ENCODE measurements at regions not wholly inside any gene's neighbourhood (a gene's known extent, or its start where the extent isn't known, plus 50 kb on each side); places are given as distances from the start of the nearest gene placed in this dataset.
"Not testable (repeated sequence)": the region's sequence is repeated elsewhere in the genome, so short reads cannot be mapped to it uniquely, and the experiment has no call there.

DNA sequence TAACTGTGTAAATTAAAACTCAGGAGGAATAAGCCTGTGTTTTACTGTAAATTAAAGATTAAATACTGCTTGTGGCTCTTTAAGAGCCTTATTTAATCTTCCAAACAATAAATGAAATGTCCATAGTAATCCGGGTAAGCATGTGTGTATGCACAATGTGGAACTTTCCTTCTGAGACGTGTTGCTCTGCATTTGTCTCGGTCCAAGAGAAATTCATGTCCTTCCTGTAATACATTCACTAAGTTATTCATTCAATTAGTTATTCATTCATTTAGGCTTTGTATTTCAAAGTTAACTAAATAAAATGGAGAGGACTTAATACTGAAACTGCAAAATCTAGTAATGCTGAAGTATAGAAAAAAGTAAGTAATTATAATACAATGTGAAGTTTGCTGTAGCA is 2728.8 kb downstream of the PCDH7 start:
- H3K27ac Mint-ChIP-seq = no peak overlapping the region
- no peak overlapping the region for H3K4me3 Mint-ChIP-seq
- H3K36me3 Mint-ChIP-seq = no peaks in the 10 kb centered on the region
- H3K27me3 Mint-ChIP-seq = no peaks in the 10 kb centered on the region
- peaks cover 14% of the 10 kb centered on the region for H3K9me3 Mint-ChIP-seq
- H3K4me1 Mint-ChIP-seq = no peaks in the 10 kb centered on the region

DNA sequence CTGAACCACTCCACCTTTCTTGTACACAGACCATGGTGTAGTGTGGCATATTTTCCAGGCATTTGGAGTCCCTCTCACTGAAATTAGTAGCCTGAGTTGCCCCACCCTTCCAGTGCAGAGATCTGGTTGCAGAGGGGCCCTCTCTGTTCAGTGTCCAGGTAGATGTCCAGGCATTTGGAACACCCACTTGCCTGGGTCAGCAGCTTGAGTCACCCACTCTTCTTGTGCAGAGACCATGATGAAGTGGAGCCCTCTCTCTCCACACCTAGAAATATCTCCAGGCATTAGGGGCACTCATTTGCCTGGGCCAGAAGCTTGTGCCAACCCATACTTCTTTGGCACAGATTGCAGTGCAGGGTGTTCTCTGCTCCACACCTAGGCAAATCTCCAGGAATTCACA is 2733.3 kb downstream of the PCDH7 start:
- Mint-ChIP-seq H3K36me3 (no peaks in the 10 kb centered on the region), H3K27me3 (no peaks in the 10 kb centered on the region), H3K9me3 (peaks cover 9% of the 10 kb centered on the region), H3K27ac (no peak overlapping the region), H3K4me3 (no peak overlapping the region), H3K4me1 (no peaks in the 10 kb centered on the region)

DNA sequence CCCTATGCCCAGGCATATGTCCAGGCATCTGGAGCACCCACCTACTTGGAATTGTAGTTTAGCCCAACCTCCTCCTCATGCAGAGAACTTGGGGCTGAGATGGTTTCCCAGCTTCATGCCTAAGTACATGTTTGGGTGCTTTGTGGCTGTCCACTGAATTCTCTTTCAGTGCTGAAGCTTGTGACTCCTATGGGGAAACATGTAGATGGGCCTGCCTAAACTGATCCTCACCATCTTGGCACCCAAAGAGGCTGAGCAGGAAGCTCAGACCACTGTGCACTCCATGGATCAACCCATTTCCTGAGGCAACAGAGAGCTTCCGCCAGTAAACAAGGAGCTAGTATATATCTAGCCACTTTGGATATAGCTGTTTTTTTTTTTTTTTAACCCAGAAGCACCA is 2733.7 kb downstream of the PCDH7 start:
- H3K4me3 Mint-ChIP-seq = no peak overlapping the region
- H3K9me3 Mint-ChIP-seq = peaks cover 9% of the 10 kb centered on the region
- no peaks in the 10 kb centered on the region for H3K27me3 Mint-ChIP-seq
- no peaks in the 10 kb centered on the region for H3K4me1 Mint-ChIP-seq
- H3K27ac Mint-ChIP-seq = no peak overlapping the region
- H3K36me3 Mint-ChIP-seq = no peaks in the 10 kb centered on the region

DNA sequence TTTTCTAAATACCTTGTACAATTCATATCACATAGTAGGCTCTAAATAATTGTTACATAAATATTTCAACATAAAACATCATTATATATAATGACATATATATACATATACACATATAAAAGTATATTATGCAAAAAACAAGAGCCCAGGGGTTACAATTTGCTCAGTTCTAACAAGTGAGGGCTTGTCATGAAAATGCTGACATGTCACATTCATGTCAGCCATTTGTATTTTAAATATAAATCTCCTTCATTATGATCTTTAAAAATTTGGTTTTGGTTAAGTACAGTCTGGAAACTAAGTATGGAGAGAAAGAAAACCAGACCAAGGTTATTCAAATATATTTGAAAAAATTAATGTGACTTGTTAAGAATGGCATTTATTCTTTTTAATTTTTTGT is 2745.4 kb downstream of the PCDH7 start:
- Mint-ChIP-seq H3K27me3 (no peaks in the 10 kb centered on the region), H3K4me1 (no peaks in the 10 kb centered on the region), H3K9me3 (no peaks in the 10 kb centered on the region), H3K4me3 (no peak overlapping the region), H3K36me3 (no peaks in the 10 kb centered on the region), H3K27ac (no peak overlapping the region)

DNA sequence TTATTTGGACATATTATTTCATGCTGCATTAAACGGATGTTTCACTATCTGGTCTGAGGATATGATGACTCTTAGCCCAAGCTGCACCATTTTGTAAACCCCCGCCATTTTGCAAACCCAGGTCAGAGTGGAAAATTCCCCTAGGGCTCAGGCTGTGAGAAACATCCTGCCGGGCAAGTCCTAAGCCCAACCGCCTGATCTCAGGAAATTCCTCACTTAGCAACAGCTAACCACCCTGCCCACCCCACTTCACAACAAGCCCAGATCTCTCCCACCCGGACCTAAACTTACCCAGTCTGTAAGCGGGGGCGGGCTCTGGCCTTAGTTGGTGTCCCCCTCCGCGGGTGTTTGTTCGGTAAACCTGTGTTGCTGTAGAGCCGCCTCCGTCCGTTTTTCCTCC is 2747.1 kb downstream of the PCDH7 start:
- no peaks in the 10 kb centered on the region for H3K36me3 Mint-ChIP-seq
- H3K27ac Mint-ChIP-seq = no peak overlapping the region
- H3K4me3 Mint-ChIP-seq = no peak overlapping the region
- no peaks in the 10 kb centered on the region for H3K27me3 Mint-ChIP-seq
- no peaks in the 10 kb centered on the region for H3K9me3 Mint-ChIP-seq
- H3K4me1 Mint-ChIP-seq = no peaks in the 10 kb centered on the region

DNA sequence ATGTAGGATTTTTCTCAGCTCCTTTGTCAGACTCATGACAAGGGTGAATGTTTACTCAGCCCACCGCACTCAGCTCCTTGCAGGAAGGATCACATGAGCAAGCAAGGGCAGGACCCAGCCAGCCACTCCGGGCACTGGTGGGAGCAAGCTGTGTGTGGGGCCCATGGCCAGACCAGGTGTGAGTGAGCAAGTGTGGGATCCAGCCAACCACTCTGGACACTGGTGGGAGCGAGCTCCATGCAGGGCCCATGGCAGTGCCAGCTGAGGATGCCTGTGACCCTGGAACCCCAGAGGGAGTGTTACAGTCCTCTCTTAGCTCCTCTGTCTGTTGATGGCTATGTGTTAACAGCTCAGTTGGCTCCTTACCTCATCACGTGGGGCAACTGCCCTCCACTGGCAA is 2750.6 kb downstream of the PCDH7 start:
- H3K4me3 Mint-ChIP-seq = no peak overlapping the region
- H3K36me3 Mint-ChIP-seq = no peaks in the 10 kb centered on the region
- H3K27ac Mint-ChIP-seq = no peak overlapping the region
- no peaks in the 10 kb centered on the region for H3K27me3 Mint-ChIP-seq
- H3K4me1 Mint-ChIP-seq = no peaks in the 10 kb centered on the region
- H3K9me3 Mint-ChIP-seq = peaks cover 6% of the 10 kb centered on the region

DNA sequence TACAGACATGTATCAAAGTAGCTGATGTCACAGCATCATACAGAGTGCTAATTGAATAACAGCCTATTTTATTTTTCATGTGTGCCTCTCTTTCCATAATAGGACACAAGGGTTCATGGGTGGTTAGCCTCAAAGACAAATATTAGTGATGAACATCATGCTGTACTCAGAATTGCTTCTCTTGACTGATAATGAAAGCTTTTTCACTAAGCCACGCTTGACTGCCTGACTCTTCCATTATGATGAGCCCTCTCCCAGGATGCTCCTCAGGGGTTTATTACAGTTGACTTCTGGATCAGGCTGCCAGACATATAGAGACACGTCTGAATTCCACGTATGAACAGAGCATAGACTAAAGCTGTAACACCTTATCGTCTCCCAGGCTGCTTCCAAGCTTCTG is 2757.5 kb downstream of the PCDH7 start:
- Mint-ChIP-seq H3K4me3 (no peak overlapping the region), H3K4me1 (no peaks in the 10 kb centered on the region), H3K36me3 (no peaks in the 10 kb centered on the region), H3K27ac (no peak overlapping the region), H3K9me3 (peaks cover 6% of the 10 kb centered on the region), H3K27me3 (no peaks in the 10 kb centered on the region)

DNA sequence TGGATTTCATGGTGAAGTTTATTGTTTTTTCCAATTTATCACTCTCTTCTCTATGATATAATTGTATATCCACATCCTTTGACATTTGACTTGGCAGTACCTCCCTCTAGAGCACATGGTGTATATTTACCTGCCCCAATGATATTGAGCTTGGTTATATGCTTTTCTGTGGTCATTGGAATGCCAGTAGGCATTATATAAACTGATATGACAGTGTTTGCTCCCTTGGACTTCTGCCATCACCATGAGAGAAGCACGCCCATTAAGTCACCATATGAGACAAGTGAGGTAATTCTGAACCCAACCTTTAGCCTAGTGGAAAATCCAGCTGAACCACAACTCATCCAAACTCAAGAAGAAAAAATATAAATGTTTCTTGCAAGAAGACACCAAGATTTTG is 2761.5 kb downstream of the ARAP2 start:
- Mint-ChIP-seq H3K36me3 (no peaks in the 10 kb centered on the region), H3K4me1 (no peaks in the 10 kb centered on the region), H3K9me3 (peaks cover 11% of the 10 kb centered on the region), H3K27me3 (no peaks in the 10 kb centered on the region), H3K27ac (no peak overlapping the region), H3K4me3 (no peak overlapping the region)

DNA sequence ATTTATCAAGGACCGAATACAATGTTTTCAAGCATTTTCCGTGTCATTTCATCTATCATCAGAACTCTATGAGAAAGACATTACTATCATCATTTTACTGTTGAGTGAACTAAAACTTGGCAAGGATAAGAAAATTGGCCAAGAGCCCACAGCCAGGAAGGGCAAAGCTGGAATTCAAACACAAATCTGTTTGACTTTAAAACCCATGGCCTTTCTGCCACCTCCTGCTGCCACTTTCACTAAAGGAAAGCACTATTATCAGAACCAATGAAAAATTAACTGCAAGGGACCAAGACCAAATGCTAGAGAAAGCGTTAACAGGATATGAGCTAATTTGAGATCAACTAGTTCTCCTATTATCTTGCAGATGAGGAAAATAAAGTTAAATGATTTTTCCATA is 2759.2 kb downstream of the ARAP2 start:
- peaks cover 15% of the 10 kb centered on the region for H3K9me3 Mint-ChIP-seq
- no peak overlapping the region for H3K4me3 Mint-ChIP-seq
- no peak overlapping the region for H3K27ac Mint-ChIP-seq
- no peaks in the 10 kb centered on the region for H3K36me3 Mint-ChIP-seq
- H3K27me3 Mint-ChIP-seq = no peaks in the 10 kb centered on the region
- H3K4me1 Mint-ChIP-seq = no peaks in the 10 kb centered on the region

DNA sequence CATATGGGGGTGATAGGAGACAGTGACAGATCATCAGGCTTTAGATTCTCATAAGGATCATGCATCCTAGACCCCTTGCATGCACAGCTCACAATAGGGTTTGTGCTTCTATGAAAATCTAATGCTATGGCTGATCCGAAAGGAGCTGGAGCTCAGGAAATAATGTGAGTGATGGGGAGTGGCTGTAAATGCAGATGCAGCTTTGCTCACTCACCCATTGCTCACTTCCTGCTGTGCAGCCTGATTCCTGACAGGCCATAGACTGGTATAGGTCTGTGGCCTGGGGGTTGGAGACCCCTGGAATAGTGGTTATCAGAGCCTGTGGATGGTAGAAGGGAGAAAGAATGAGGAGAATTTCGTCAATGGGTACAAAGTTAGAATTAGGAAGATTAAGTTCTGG is 2751.1 kb downstream of the ARAP2 start:
- H3K27me3 Mint-ChIP-seq = no peaks in the 10 kb centered on the region
- peaks cover 4% of the 10 kb centered on the region for H3K9me3 Mint-ChIP-seq
- no peaks in the 10 kb centered on the region for H3K36me3 Mint-ChIP-seq
- no peak overlapping the region for H3K4me3 Mint-ChIP-seq
- H3K4me1 Mint-ChIP-seq = no peaks in the 10 kb centered on the region
- H3K27ac Mint-ChIP-seq = no peak overlapping the region

DNA sequence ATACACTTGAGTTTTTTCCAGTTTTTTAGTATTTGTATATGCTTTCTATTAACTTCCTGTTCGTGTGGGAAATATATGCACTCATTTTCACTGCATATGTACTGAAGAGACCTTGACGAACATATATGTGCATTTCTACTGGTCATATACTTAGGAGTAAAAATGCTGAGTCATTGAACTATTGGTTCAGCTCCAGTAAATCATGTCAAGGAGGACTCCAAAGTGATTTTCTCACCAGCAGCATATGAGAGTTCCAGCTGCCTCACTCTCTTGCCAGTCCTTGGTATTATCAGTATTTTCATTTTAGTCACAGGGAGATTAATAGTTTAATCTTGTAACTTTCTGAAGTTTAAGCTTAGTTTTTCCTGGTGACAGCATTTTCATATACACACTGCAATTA is 2750.2 kb downstream of the ARAP2 start:
- Mint-ChIP-seq H3K4me1 (no peaks in the 10 kb centered on the region), H3K4me3 (no peak overlapping the region), H3K9me3 (peaks cover 4% of the 10 kb centered on the region), H3K27ac (no peak overlapping the region), H3K27me3 (no peaks in the 10 kb centered on the region), H3K36me3 (no peaks in the 10 kb centered on the region)

DNA sequence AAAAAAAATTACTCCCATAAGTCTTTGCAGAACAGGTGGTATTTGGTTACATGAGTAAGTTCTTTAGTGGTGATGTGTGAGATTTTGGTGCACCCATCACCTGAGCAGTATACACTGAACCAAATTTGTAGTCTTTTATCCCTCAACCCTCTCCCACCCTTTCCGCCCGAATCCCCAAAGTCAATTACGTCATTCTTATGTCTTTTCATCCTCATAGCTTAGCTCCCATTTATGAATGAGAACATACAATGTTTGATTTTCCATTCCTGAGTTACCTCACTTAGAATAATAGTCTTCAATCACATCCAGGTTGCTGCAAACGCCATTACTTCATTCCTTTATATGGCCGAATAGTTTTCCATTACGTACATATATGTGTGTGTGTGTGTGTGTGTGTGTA is 2742.7 kb downstream of the ARAP2 start:
- not testable (repeated sequence) for H3K4me1 Mint-ChIP-seq, H3K27me3 Mint-ChIP-seq, H3K27ac Mint-ChIP-seq, H3K36me3 Mint-ChIP-seq, H3K4me3 Mint-ChIP-seq
- H3K9me3 Mint-ChIP-seq = peaks cover 18% of the 10 kb centered on the region

DNA sequence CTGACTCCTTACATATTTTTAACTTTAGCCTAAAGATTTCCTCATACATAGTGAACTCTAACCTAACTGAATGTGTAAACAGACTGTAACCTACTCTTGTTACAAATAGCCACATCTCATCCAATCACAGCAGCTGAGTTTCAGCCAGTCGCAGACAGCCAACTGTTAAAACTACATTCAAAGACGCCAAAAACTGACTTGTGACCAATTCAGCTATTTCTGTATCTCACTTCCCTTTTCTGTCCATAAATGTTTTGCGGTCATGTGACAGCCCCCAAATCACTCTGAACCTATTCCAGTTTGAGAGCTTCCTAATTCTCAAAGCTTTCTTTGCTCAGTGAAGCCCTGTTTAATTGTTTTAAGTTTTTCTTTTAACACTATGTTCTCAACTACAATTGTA is 2731.9 kb downstream of the ARAP2 start:
- Mint-ChIP-seq H3K27me3 (no peaks in the 10 kb centered on the region), H3K9me3 (peaks cover 4% of the 10 kb centered on the region), H3K27ac (no peak overlapping the region), H3K4me1 (no peaks in the 10 kb centered on the region), H3K36me3 (no peaks in the 10 kb centered on the region), H3K4me3 (no peak overlapping the region)

DNA sequence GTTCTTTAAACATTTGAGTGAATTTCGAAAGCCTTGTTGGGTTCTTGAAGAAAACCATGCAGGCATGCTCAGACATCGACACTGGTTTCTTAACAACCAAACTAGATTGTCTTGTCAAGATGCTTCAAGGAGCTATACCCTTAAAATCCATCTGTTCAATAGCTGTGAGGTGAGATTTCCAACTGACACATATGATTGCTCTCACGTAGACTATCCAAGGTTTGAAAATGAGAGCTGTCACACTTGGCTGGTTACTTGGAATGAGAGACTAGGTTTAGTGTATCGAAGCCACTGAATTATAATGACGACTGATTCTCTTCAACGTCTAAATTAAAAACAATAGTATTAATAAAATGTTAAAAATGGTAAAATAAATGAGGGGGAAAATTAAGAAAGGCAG is 2725.5 kb downstream of the ARAP2 start:
- H3K36me3 Mint-ChIP-seq = no peaks in the 10 kb centered on the region
- H3K9me3 Mint-ChIP-seq = peaks cover 8% of the 10 kb centered on the region
- no peaks in the 10 kb centered on the region for H3K27me3 Mint-ChIP-seq
- H3K4me3 Mint-ChIP-seq = no peak overlapping the region
- H3K27ac Mint-ChIP-seq = no peak overlapping the region
- H3K4me1 Mint-ChIP-seq = no peaks in the 10 kb centered on the region

DNA sequence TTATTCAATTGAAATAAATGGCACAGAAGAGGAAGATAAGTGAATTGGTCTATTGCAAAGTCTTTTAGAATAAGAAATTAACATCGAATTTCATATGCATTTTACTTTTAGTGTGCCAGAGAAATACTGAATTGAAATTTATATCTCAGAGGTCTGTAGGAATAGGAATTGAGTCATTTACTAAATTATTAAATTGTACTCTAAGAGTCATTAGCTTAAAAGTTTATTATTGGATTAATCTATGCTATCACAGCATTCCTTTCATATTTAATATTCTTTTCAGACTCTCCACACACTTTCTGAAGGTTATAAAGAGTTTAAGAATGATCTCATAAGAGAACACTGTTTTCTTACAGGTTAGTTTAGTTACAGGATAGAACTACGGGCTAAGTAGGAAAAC is 2711.5 kb downstream of the ARAP2 start:
- no peak overlapping the region for H3K27ac Mint-ChIP-seq

DNA sequence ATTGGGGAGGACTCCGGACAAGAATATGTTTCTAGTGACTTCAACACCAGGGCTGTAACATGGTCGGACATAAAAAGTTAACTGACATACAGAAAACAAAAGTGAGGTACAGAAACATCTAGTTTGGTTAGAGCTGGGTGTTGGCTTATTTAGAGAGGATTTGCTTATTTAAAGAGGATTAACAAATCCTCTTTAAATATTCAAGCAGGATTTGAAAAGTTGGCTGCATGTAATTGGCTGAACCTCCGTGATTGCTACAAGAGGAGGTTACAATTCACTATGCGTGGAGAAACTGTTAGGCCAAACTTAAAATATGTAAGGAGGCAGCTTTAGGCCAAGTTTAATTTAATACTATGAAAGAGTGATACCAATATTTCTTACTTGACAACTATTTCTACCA is 2707.4 kb downstream of the ARAP2 start:
- no peaks in the 10 kb centered on the region for H3K4me1 Mint-ChIP-seq
- H3K27me3 Mint-ChIP-seq = no peaks in the 10 kb centered on the region
- H3K4me3 Mint-ChIP-seq = no peak overlapping the region
- peaks cover 8% of the 10 kb centered on the region for H3K9me3 Mint-ChIP-seq
- no peaks in the 10 kb centered on the region for H3K36me3 Mint-ChIP-seq
- H3K27ac Mint-ChIP-seq = no peak overlapping the region

More for the DNA sequence above, 2711.5 kb downstream of the ARAP2 start:
- Mint-ChIP-seq H3K4me3 (no peak overlapping the region), H3K36me3 (no peaks in the 10 kb centered on the region), H3K27me3 (no peaks in the 10 kb centered on the region), H3K4me1 (no peaks in the 10 kb centered on the region), H3K9me3 (peaks cover 8% of the 10 kb centered on the region)

DNA sequence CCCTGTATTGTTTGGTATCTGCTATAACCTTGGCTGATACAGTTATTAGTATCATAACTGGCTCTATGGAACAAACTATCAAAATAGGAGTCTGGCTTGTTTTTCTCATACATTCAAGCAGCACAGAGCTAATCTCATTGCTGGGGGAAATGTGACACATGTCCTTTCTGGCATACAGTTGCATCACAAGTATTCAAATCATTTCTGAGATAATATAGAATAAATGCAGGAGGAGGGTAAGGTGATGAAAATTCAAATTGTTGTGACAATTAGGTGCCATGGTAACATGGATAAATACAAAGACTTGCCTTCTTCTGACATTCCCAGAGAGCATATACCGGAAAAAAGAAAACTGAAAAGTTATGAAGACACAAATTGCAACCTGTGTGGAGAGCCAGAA is 2706.8 kb downstream of the ARAP2 start:
- peaks cover 7% of the 10 kb centered on the region for H3K9me3 Mint-ChIP-seq
- no peaks in the 10 kb centered on the region for H3K4me1 Mint-ChIP-seq
- no peak overlapping the region for H3K4me3 Mint-ChIP-seq
- no peaks in the 10 kb centered on the region for H3K27me3 Mint-ChIP-seq
- H3K27ac Mint-ChIP-seq = no peak overlapping the region
- H3K36me3 Mint-ChIP-seq = no peaks in the 10 kb centered on the region

Measured in activated naive CD4-positive, alpha-beta T cell treated with anti-CD3 and anti-CD28 coated beads, Interleukin-2, amount 50 U/mL, for 24 hours (primary cell).